ENCODE measurements at regions not wholly inside any gene's neighbourhood (a gene's known extent, or its start where the extent isn't known, plus 50 kb on each side); places are given as distances from the start of the nearest gene placed in this dataset.
"Not testable (repeated sequence)": the region's sequence is repeated elsewhere in the genome, so short reads cannot be mapped to it uniquely, and the experiment has no call there.

DNA sequence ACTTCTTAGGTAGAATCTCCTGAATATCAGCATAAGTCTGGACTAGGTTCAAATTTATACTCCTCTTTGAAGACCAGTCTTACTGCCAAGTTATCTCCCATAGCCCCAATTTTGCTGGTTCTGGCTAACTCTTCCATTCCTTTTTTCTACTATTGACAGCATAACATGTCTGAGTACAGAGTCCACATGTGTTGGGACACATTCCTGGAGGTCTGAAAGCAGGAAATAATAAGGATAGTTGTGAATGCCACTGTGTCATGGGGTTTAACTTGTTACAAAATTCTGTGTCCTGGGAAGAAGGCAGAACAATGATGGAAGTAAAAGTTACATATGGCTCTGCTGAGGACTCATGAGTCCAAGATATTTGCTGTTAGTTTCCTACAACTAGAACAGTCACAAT lies 57.4 kb upstream of the ZBTB20 start:
- Mint-ChIP-seq H3K36me3 (ENCODE audit: insufficient read depth) (no peaks in the 10 kb centered on the region), H3K27me3 (no peaks in the 10 kb centered on the region), H3K27ac (no peak overlapping the region), H3K4me1 (ENCODE audit: low read depth) (peaks cover 3% of the 10 kb centered on the region), H3K4me3 (ENCODE audit: low read depth) (no peak overlapping the region), H3K9me3 (ENCODE audit: low read depth) (no peaks in the 10 kb centered on the region)
- TF ChIP-seq, protein P1, sequence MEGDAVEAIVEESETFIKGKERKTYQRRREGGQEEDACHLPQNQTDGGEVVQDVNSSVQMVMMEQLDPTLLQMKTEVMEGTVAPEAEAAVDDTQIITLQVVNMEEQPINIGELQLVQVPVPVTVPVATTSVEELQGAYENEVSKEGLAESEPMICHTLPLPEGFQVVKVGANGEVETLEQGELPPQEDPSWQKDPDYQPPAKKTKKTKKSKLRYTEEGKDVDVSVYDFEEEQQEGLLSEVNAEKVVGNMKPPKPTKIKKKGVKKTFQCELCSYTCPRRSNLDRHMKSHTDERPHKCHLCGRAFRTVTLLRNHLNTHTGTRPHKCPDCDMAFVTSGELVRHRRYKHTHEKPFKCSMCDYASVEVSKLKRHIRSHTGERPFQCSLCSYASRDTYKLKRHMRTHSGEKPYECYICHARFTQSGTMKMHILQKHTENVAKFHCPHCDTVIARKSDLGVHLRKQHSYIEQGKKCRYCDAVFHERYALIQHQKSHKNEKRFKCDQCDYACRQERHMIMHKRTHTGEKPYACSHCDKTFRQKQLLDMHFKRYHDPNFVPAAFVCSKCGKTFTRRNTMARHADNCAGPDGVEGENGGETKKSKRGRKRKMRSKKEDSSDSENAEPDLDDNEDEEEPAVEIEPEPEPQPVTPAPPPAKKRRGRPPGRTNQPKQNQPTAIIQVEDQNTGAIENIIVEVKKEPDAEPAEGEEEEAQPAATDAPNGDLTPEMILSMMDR (IDR thresholded peaks at IDR 0.05; ENCODE audit: unreplicated experiment) = no peak
- DNase-seq (ENCODE audit: low spot score, unreplicated experiment) = no peak

DNA sequence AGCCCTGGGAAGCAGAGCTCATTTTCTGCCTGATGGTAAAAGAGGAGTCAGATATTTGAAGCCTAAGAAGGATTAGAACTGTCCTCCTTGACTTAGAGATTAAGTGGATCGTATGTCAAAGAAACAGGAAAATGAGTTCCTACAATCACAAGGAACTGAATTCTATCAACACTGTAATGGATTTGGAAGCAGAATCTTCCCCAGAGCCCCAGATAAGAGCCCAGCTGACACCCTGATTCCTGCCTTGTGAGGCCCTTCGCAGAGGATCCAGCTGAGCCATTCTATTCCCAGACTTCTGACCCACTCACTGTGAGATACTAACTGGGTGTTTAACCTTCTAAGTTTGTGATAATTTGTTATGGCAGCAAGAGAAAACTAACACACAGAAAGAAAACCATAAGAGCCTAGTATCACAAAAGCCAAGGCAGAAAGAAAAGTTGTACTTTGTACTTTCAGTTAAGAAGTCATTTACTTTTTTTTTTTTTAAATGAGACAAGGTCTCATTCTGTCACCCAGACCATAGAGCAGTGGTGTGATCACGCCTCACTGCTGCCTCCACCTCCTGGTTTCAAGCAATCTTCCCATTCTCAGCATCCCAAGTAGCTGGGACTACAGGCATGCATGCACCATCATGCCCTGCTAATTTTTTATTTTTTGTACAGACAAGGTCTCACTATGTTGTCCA lies 61.1 kb upstream of the ZBTB20 start:
- no peak for DNase-seq (ENCODE audit: low spot score, unreplicated experiment)
- Mint-ChIP-seq H3K4me1 (ENCODE audit: low read depth) (peaks cover 7% of the 10 kb centered on the region), H3K9me3 (ENCODE audit: low read depth) (no peaks in the 10 kb centered on the region), H3K36me3 (ENCODE audit: insufficient read depth) (no peaks in the 10 kb centered on the region), H3K4me3 (ENCODE audit: low read depth) (no peak overlapping the region), H3K27ac (no peak overlapping the region), H3K27me3 (no peaks in the 10 kb centered on the region)
- TF ChIP-seq, protein P1 (IDR thresholded peaks at IDR 0.05; ENCODE audit: unreplicated experiment) = no peak

DNA sequence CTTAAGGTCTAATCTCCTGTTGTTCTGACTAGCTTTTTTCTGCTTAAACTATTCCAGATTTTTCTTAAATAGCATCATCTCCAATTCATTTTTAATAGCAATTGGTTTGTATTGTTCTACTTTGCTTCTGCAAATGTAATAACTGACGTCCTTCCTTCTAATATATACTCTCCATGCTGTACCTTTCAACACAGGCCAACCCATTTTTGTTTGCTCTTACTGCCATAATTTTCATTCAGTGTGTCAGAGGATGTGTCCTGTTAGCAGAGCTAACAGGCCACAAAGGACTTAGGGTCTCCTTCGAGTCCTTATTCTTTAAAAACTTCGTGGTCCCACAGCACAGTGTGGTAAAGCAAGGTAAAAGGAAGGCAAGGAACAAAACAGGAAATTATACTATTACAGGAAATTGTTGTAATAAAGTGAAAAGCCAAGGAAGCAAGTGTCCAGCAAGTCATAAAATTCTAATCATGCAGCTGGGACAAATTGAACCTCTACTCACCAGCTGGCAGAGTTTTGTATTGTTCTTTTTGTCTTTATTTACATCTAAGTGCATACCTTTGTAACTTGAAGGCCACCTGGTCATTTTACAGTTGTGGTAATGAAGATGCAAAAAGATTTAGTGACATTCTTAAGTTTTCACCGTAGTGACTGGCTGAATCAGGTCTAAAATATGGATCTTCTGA lies 64.9 kb upstream of the ZBTB20 start:
- TF ChIP-seq, protein P1 (IDR thresholded peaks at IDR 0.05; ENCODE audit: unreplicated experiment) = no peak
- no peak overlapping the region for H3K4me3 Mint-ChIP-seq (ENCODE audit: low read depth)
- no peak overlapping the region for H3K27ac Mint-ChIP-seq
- no peak for DNase-seq (ENCODE audit: low spot score, unreplicated experiment)
- H3K36me3 Mint-ChIP-seq (ENCODE audit: insufficient read depth) = no peaks in the 10 kb centered on the region
- peaks cover 14% of the 10 kb centered on the region for H3K4me1 Mint-ChIP-seq (ENCODE audit: low read depth)
- no peaks in the 10 kb centered on the region for H3K27me3 Mint-ChIP-seq
- no peaks in the 10 kb centered on the region for H3K9me3 Mint-ChIP-seq (ENCODE audit: low read depth)

DNA sequence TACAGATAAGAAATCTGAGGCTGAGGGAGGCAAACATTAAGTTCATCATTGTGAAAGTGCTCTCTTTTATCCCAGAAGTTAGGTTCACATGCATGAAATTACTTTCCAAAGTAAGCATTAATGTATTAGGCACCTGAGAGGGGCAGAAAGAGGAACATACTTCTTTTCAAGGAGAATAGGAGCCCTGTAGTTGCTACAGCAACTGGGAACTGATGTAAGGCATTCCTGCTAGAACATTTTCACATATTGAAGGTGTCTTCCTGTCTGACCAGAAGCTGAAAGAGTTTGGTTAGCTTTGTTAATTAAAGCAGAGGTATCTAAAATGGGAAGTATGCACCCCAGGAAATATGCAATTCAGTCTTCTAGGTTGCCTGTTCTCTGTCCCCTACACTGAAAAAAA lies 65.5 kb upstream of the ZBTB20 start:
- TF ChIP-seq, protein P1 (IDR thresholded peaks at IDR 0.05; ENCODE audit: unreplicated experiment) = no peak
- Mint-ChIP-seq H3K9me3 (ENCODE audit: low read depth) (no peaks in the 10 kb centered on the region), H3K36me3 (ENCODE audit: insufficient read depth) (no peaks in the 10 kb centered on the region), H3K27me3 (no peaks in the 10 kb centered on the region), H3K4me3 (ENCODE audit: low read depth) (no peak overlapping the region), H3K4me1 (ENCODE audit: low read depth) (peaks cover 15% of the 10 kb centered on the region), H3K27ac (no peak overlapping the region)
- DNase-seq (ENCODE audit: low spot score, unreplicated experiment) = no peak

DNA sequence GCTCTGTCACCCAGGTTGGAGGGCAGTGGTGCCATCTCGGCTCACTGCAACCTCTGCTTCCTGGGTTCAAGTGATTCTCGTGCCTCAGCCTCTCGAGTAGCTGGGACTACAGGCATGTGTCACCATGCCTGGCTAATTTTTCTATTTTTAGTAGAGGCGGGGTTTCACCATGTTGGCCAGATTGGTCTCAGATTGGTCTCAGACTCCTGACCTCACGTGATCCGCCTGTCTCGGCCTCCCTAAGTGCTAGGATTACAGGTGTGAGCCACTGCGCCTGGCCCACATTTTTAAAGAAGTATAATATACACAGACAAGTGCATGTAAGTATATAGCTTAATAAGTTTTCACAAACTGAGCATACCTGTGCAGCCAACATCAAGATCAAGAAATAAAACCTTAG lies 66.0 kb upstream of the ZBTB20 start:
- peaks cover 17% of the 10 kb centered on the region for H3K4me1 Mint-ChIP-seq (ENCODE audit: low read depth)
- not testable (repeated sequence) for H3K4me3 Mint-ChIP-seq (ENCODE audit: low read depth); H3K9me3 Mint-ChIP-seq (ENCODE audit: low read depth); H3K36me3 Mint-ChIP-seq (ENCODE audit: insufficient read depth); DNase-seq (ENCODE audit: low spot score, unreplicated experiment); H3K27ac Mint-ChIP-seq; H3K27me3 Mint-ChIP-seq

DNA sequence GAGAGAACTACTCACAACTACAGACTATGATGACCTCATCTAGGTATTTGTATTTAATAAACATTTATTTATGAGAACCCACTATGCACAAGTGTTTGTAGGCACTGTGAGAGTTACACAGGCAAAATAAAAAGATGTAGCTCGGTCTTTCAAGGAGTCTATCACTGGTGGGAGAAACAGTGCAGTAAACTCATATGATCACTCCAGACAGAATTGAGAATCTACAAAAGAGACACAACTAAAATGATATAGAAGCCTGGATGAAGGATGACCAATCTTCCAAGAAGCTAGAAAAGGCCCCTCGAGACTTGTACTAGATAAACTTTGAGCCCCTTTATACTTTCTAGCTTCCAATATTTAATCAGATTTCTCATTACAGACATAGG lies 70.2 kb upstream of the ZBTB20 start:
- Mint-ChIP-seq H3K27ac (no peak overlapping the region), H3K36me3 (ENCODE audit: insufficient read depth) (no peaks in the 10 kb centered on the region), H3K4me3 (ENCODE audit: low read depth) (no peak overlapping the region), H3K4me1 (ENCODE audit: low read depth) (peaks cover 22% of the 10 kb centered on the region), H3K9me3 (ENCODE audit: low read depth) (no peaks in the 10 kb centered on the region), H3K27me3 (peaks cover 11% of the 10 kb centered on the region)
- no peak for DNase-seq (ENCODE audit: low spot score, unreplicated experiment)
- TF ChIP-seq, protein P1 (IDR thresholded peaks at IDR 0.05; ENCODE audit: unreplicated experiment) = no peak
